HL-60 (cell line): ENCODE measurements at regions not wholly inside any gene's neighbourhood (a gene's known extent, or its start where the extent isn't known, plus 50 kb on each side); places are given as distances from the start of the nearest gene placed in this dataset.
"Not testable (repeated sequence)": the region's sequence is repeated elsewhere in the genome, so short reads cannot be mapped to it uniquely, and the experiment has no call there.

Experiments
- DNase-seq, 2 experiments: peaks; one replicate each; pipeline ENCODE4 v3.0.0-alpha.2; 2010 to 2020; ENCODE audit warnings: low read depth in 1 of 2, low spot score in 1 of 2
- H3K27ac ChIP-seq: fragments of 250-450 bp; sonication (Bioruptor Pico); replicated peaks from 2 replicates; pipeline ENCODE4 v1.5.1; 2020; ENCODE audit warnings: mild to moderate bottlenecking, moderate library complexity
- H3K27me3 ChIP-seq: fragments of 250-450 bp; sonication (Bioruptor Pico); 2 replicates; pipeline ENCODE4 v1.5.1; 2021; ENCODE audit warnings: mild to moderate bottlenecking, moderate library complexity; ENCODE audit not compliant: insufficient read depth, poor library complexity, severe bottlenecking
- H3K4me3 ChIP-seq: replicated peaks from 2 replicates; pipeline ENCODE4 v1.5.1; 2011; ENCODE audit warnings: mild to moderate bottlenecking, control low read depth, low read length; ENCODE audit not compliant: insufficient read depth
- GABPA ChIP-seq: IDR thresholded peaks from 2 replicates; pipeline ENCODE4 v1.6.1; 2012; ENCODE audit warnings: low read depth
- POLR2AphosphoS5 ChIP-seq: IDR thresholded peaks from 2 replicates; pipeline ENCODE4 v1.6.1; 2012; ENCODE audit warnings: low read depth
- SPI1 ChIP-seq: IDR thresholded peaks from 2 replicates; pipeline ENCODE4 v1.6.1; 2012; ENCODE audit warnings: low read depth, mild to moderate bottlenecking, borderline replicate concordance
- TF ChIP-seq, protein P1 (sequence below): IDR thresholded peaks from one replicate; pipeline ENCODE4 v1.5.1; 2011; ENCODE audit warnings: low read length, control low read depth, inconsistent platforms; ENCODE audit not compliant: insufficient read depth
- TF ChIP-seq, protein P2 (sequence below): IDR thresholded peaks from 2 replicates; pipeline ENCODE4 v1.6.1; 2012; ENCODE audit warnings: low read depth; ENCODE audit not compliant: insufficient replicate concordance

DNA sequence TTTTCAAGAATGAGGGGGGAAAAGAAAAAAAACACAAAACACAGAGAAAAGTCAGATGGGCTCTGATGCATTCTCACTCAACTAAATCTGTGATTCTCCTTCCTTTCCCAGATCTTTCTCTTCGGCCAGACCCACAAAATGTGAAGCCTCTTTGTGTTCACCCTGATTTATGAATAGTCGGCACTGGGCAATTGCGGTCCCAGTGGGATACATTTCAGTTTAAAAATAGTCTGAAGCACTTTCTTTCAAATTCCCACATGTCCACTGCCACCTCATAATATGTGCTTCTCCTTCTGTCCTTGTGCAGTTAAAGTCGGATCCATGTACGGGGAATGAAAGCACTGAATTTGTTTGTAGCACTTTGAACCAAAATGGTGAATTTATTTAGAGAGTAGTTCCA lies 995.4 kb upstream of the WWC1 start:
- DNase-seq = no peak
- no peak overlapping the region for H3K27ac ChIP-seq
- H3K27me3 ChIP-seq = no peaks in the 10 kb centered on the region
- H3K4me3 ChIP-seq = no peak overlapping the region
- TF ChIP-seq, protein P1, sequence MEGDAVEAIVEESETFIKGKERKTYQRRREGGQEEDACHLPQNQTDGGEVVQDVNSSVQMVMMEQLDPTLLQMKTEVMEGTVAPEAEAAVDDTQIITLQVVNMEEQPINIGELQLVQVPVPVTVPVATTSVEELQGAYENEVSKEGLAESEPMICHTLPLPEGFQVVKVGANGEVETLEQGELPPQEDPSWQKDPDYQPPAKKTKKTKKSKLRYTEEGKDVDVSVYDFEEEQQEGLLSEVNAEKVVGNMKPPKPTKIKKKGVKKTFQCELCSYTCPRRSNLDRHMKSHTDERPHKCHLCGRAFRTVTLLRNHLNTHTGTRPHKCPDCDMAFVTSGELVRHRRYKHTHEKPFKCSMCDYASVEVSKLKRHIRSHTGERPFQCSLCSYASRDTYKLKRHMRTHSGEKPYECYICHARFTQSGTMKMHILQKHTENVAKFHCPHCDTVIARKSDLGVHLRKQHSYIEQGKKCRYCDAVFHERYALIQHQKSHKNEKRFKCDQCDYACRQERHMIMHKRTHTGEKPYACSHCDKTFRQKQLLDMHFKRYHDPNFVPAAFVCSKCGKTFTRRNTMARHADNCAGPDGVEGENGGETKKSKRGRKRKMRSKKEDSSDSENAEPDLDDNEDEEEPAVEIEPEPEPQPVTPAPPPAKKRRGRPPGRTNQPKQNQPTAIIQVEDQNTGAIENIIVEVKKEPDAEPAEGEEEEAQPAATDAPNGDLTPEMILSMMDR = no peak
- TF ChIP-seq POLR2AphosphoS5 (no peak), SPI1 (no peak), GABPA (no peak)
- TF ChIP-seq, protein P2, sequence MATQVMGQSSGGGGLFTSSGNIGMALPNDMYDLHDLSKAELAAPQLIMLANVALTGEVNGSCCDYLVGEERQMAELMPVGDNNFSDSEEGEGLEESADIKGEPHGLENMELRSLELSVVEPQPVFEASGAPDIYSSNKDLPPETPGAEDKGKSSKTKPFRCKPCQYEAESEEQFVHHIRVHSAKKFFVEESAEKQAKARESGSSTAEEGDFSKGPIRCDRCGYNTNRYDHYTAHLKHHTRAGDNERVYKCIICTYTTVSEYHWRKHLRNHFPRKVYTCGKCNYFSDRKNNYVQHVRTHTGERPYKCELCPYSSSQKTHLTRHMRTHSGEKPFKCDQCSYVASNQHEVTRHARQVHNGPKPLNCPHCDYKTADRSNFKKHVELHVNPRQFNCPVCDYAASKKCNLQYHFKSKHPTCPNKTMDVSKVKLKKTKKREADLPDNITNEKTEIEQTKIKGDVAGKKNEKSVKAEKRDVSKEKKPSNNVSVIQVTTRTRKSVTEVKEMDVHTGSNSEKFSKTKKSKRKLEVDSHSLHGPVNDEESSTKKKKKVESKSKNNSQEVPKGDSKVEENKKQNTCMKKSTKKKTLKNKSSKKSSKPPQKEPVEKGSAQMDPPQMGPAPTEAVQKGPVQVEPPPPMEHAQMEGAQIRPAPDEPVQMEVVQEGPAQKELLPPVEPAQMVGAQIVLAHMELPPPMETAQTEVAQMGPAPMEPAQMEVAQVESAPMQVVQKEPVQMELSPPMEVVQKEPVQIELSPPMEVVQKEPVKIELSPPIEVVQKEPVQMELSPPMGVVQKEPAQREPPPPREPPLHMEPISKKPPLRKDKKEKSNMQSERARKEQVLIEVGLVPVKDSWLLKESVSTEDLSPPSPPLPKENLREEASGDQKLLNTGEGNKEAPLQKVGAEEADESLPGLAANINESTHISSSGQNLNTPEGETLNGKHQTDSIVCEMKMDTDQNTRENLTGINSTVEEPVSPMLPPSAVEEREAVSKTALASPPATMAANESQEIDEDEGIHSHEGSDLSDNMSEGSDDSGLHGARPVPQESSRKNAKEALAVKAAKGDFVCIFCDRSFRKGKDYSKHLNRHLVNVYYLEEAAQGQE = no peak

DNA sequence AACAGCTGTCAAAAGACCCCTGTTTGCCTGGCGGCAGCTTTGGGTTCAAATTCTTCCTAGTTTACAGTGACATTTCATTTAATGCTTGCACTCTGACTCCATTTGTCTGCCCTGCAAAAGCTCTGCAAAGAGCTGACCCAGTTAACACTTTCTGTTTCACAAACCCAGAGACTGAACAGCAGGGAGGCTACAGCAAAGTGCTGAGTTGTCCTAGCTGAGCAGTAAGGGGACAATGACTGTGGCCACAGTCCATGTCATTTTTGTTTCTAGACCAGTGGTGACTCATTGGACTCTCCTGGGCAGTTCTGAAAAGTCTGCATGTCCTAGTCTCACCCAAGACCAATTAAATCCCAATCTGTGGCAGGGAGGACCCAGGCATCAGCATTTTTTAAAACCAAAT lies 994.8 kb upstream of the WWC1 start:
- no peaks in the 10 kb centered on the region for H3K27me3 ChIP-seq
- H3K27ac ChIP-seq = no peak overlapping the region
- no peak for DNase-seq
- TF ChIP-seq POLR2AphosphoS5 = no peak
- TF ChIP-seq, protein P1 = no peak
- TF ChIP-seq GABPA = no peak
- TF ChIP-seq, protein P2 = no peak
- no peak for TF ChIP-seq SPI1
- no peak overlapping the region for H3K4me3 ChIP-seq

DNA sequence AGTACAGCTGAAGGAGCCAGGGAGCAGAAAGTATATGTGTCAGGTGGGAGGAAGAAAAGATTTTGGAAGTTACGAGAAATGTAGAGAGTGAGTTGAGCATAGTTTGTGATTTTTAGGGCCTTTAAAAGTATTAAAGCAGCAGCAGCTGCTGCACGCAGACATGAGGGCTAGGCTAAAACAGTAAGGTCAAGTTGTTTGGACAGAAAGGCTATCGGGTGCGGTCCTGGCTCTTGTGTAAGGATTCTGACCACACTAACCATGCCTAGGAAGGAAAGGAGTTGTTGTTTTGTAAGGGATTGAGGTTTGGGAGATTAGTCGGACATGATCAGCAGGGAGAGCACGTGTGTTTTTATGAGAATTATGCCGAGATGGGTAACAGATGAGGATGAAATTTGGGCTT lies 991.6 kb upstream of the WWC1 start:
- not testable (repeated sequence) for DNase-seq, H3K27ac ChIP-seq, H3K27me3 ChIP-seq, H3K4me3 ChIP-seq

DNA sequence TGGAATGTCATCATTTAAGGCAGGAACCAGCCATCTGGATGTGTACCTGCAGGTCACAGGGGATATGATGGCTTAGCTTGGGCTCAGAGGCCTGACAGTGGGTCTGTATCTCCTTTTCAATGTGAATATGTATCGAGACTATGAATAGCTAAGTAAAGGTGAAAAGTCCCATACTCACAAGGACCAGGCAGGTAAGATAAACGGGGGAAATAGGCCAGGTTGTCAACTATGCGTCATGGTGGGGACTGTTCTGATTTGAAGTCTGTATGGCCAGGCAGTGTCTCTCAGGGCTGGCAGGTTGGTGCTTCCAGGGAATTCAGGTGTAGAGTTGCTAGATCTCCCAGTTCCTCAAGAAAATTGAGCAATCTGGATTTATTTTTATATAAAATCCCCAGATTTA lies 987.9 kb upstream of the WWC1 start:
- no peak overlapping the region for H3K4me3 ChIP-seq
- H3K27me3 ChIP-seq = peaks cover 3% of the 10 kb centered on the region
- no peak overlapping the region for H3K27ac ChIP-seq
- DNase-seq = no peak
- TF ChIP-seq, protein P2 = no peak
- TF ChIP-seq SPI1 (no peak), GABPA (no peak)
